ENCODE measurements at regions not wholly inside any gene's neighbourhood (a gene's known extent, or its start where the extent isn't known, plus 50 kb on each side); places are given as distances from the start of the nearest gene placed in this dataset.

- ChIA-PET CTCF (no interaction called here), POLR2A (ENCODE audit: low non-redundant PET) (no interaction called here)
- H3K27ac ChIP-seq (ENCODE audit: low read depth, low read length, poor library complexity, severe bottlenecking): no peak overlapping the region
- no peaks in the 10 kb centered on the region for H3K36me3 ChIP-seq (ENCODE audit: insufficient read depth, low read length, poor library complexity, severe bottlenecking)
- no peak for DNase-seq (ENCODE audit: low spot score)
- H3K27me3 ChIP-seq (replicated peaks; ENCODE audit: insufficient read depth, low read depth, low read length, poor library complexity): no peaks in the 10 kb centered on the region
- H3K9me3 ChIP-seq (ENCODE audit: low read depth, low read length, poor library complexity, severe bottlenecking): no peaks in the 10 kb centered on the region
- no TSS peak for BruUV-seq (replicated peaks)
- no peak overlapping the region for H3K4me3 ChIP-seq (ENCODE audit: low read depth, low read length, poor library complexity, severe bottlenecking)
- intact Hi-C loops (cut with micrococcal nuclease; ENCODE audit: unreplicated experiment): no loop called here
- TF ChIP-seq CTCF (conservative IDR thresholded peaks at IDR 0.05; ENCODE audit: low read depth, low read length) (no peak), EZH2 (IDR thresholded peaks at IDR 0.05; ENCODE audit: borderline replicate concordance, low read depth, low read length, poor library complexity, severe bottlenecking) (no peak)
- H3K4me1 ChIP-seq (ENCODE audit: insufficient read depth, low read length, poor library complexity, severe bottlenecking): no peaks in the 10 kb centered on the region
Measured at GRCh38 chr5:58357121-58357520, 102.8 kb downstream of the PLK2 start.

GRCh38 chr5:58356662-58357061 lies 103.2 kb downstream of the PLK2 start:
- BruUV-seq (replicated peaks): no TSS peak
- intact Hi-C loops (cut with micrococcal nuclease; ENCODE audit: unreplicated experiment): no loop called here
- H3K27ac ChIP-seq (ENCODE audit: low read depth, low read length, poor library complexity, severe bottlenecking): no peak overlapping the region
- H3K4me3 ChIP-seq (ENCODE audit: low read depth, low read length, poor library complexity, severe bottlenecking): no peak overlapping the region
- H3K4me1 ChIP-seq (ENCODE audit: insufficient read depth, low read length, poor library complexity, severe bottlenecking): no peaks in the 10 kb centered on the region
- TF ChIP-seq EZH2 (IDR thresholded peaks at IDR 0.05; ENCODE audit: borderline replicate concordance, low read depth, low read length, poor library complexity, severe bottlenecking): no peak
- no peak for TF ChIP-seq CTCF (conservative IDR thresholded peaks at IDR 0.05; ENCODE audit: low read depth, low read length)
- no peaks in the 10 kb centered on the region for H3K36me3 ChIP-seq (ENCODE audit: insufficient read depth, low read length, poor library complexity, severe bottlenecking)
- ChIA-PET CTCF (no interaction called here), POLR2A (ENCODE audit: low non-redundant PET) (no interaction called here)
- no peak for DNase-seq (ENCODE audit: low spot score)
- H3K27me3 ChIP-seq (replicated peaks; ENCODE audit: insufficient read depth, low read depth, low read length, poor library complexity): no peaks in the 10 kb centered on the region
- no peaks in the 10 kb centered on the region for H3K9me3 ChIP-seq (ENCODE audit: low read depth, low read length, poor library complexity, severe bottlenecking)

GRCh38 chr5:58354827-58355226 lies 105.1 kb downstream of the PLK2 start:
- no peaks in the 10 kb centered on the region for H3K36me3 ChIP-seq (ENCODE audit: insufficient read depth, low read length, poor library complexity, severe bottlenecking)
- no peaks in the 10 kb centered on the region for H3K4me1 ChIP-seq (ENCODE audit: insufficient read depth, low read length, poor library complexity, severe bottlenecking)
- intact Hi-C loops (cut with micrococcal nuclease; ENCODE audit: unreplicated experiment): no loop called here
- no peak overlapping the region for H3K27ac ChIP-seq (ENCODE audit: low read depth, low read length, poor library complexity, severe bottlenecking)
- CTCF ChIA-PET: no interaction called here
- BruUV-seq (replicated peaks): no TSS peak
- no peak overlapping the region for H3K4me3 ChIP-seq (ENCODE audit: low read depth, low read length, poor library complexity, severe bottlenecking)
- H3K27me3 ChIP-seq (replicated peaks; ENCODE audit: insufficient read depth, low read depth, low read length, poor library complexity): no peaks in the 10 kb centered on the region
- H3K9me3 ChIP-seq (ENCODE audit: low read depth, low read length, poor library complexity, severe bottlenecking): no peaks in the 10 kb centered on the region
- POLR2A ChIA-PET (ENCODE audit: low non-redundant PET): no interaction called here
- TF ChIP-seq CTCF (conservative IDR thresholded peaks at IDR 0.05; ENCODE audit: low read depth, low read length) (no peak), EZH2 (IDR thresholded peaks at IDR 0.05; ENCODE audit: borderline replicate concordance, low read depth, low read length, poor library complexity, severe bottlenecking) (no peak)
- no peak for DNase-seq (ENCODE audit: low spot score)
